CD14-positive monocyte (primary cell): ENCODE measurements at regions not wholly inside any gene's neighbourhood (a gene's known extent, or its start where the extent isn't known, plus 50 kb on each side); places are given as distances from the start of the nearest gene placed in this dataset.

ENCODE experiments used
- DNase-seq, 3 donors: peaks; one replicate each; pipeline ENCODE4 v3.0.0-alpha.2; 2011 to 2022
- H2AFZ ChIP-seq: 2 replicates; pipeline ENCODE4 v1.6.0; 2012; ENCODE audit warnings: mild to moderate bottlenecking, low read depth, low read length, inconsistent platforms; ENCODE audit not compliant: insufficient read depth, poor library complexity, severe bottlenecking
- H3K27ac ChIP-seq, 2 donors: 1 replicate in 1 of 2; 2 replicates in 1 of 2; pipeline ENCODE4 v1.5.1; 2012 to 2013; ENCODE audit warnings: low read length in 2 of 2, control low read depth in 1 of 2, inconsistent platforms in 1 of 2, low read depth in 1 of 2, mild to moderate bottlenecking in 1 of 2
- H3K27me3 ChIP-seq, 2 donors: one replicate each; pipeline versions ENCODE4 v1.6.0 to v1.6.1; 2011 to 2013; ENCODE audit warnings: low read length in 2 of 2; ENCODE audit not compliant: control insufficient read depth in 2 of 2, insufficient read depth in 2 of 2
- H3K36me3 ChIP-seq, 2 donors: replicated peaks in 1 of 2; 1 replicate in 1 of 2; 2 replicates in 1 of 2; pipeline versions ENCODE4 v1.5.1 to v1.6.1; 2012 to 2013; ENCODE audit warnings: low read length in 2 of 2, control low read depth in 1 of 2, inconsistent platforms in 1 of 2, mild to moderate bottlenecking in 1 of 2; ENCODE audit not compliant: insufficient read depth in 2 of 2, control insufficient read depth in 1 of 2
- H3K4me1 ChIP-seq, 2 donors: 1 replicate in 1 of 2; 2 replicates in 1 of 2; pipeline versions ENCODE4 v1.5.1 to v1.6.1; 2012 to 2013; ENCODE audit warnings: low read length in 2 of 2, control low read depth in 1 of 2, inconsistent platforms in 1 of 2, mild to moderate bottlenecking in 1 of 2, moderate library complexity in 1 of 2; ENCODE audit not compliant: insufficient read depth in 2 of 2, control insufficient read depth in 1 of 2
- H3K4me2 ChIP-seq: replicated peaks from 2 replicates; pipeline ENCODE3; 2012; ENCODE audit warnings: low read length, moderate library complexity, mild to moderate bottlenecking; ENCODE audit not compliant: poor library complexity, severe bottlenecking; ENCODE audit errors: extremely low read depth
- H3K4me3 ChIP-seq, 3 experiments: fragments of 200-600 bp in 1 of 3; sonication (generic) in 1 of 3; replicated peaks in 1 of 3; 1 replicate in 2 of 3; 2 replicates in 1 of 3; pipeline ENCODE4 v1.5.1; 2011 to 2013; ENCODE audit warnings: low read length in 3 of 3, mild to moderate bottlenecking in 3 of 3, control low read depth in 2 of 3, low read depth in 2 of 3, inconsistent platforms in 1 of 3, moderate library complexity in 1 of 3
- H3K79me2 ChIP-seq: 2 replicates; pipeline ENCODE4 v1.6.0; 2012; ENCODE audit warnings: mild to moderate bottlenecking, control low read depth, inconsistent platforms, low read length, moderate library complexity; ENCODE audit not compliant: insufficient read depth
- H3K9ac ChIP-seq: 2 replicates; pipeline ENCODE4 v1.6.0; 2017; ENCODE audit warnings: low read length, mild to moderate bottlenecking; ENCODE audit not compliant: insufficient read depth, poor library complexity, severe bottlenecking
- H3K9me3 ChIP-seq, 2 donors: replicated peaks in 1 of 2; 1 replicate in 1 of 2; 2 replicates in 1 of 2; pipeline versions ENCODE4 v1.5.1 to v1.6.1; 2012 to 2013; ENCODE audit warnings: low read length in 2 of 2, control low read depth in 1 of 2; ENCODE audit not compliant: control insufficient read depth in 1 of 2, insufficient read depth in 1 of 2
- H4K20me1 ChIP-seq: 2 replicates; pipeline ENCODE4 v1.6.0; 2012; ENCODE audit warnings: mild to moderate bottlenecking, low read length, control low read depth, moderate library complexity; ENCODE audit not compliant: insufficient read depth
- H3K27ac Mint-ChIP-seq, 7 donors: one replicate each; pipeline ENCODE4 v1.8.0; 2020; ENCODE audit warnings: mild to moderate bottlenecking in 7 of 7, mixed read lengths in 7 of 7, moderate library complexity in 6 of 7, inconsistent platforms in 2 of 7
- H3K27me3 Mint-ChIP-seq, 3 donors: one replicate each; pipeline ENCODE4 v1.8.0; 2021 to 2022; ENCODE audit warnings: low read depth in 3 of 3, mild to moderate bottlenecking in 3 of 3, mixed read lengths in 3 of 3, moderate library complexity in 3 of 3, inconsistent platforms in 1 of 3
- H3K36me3 Mint-ChIP-seq, 2 donors: one replicate each; pipeline ENCODE4 v1.8.0; 2020; ENCODE audit warnings: mixed read lengths in 2 of 2, inconsistent platforms in 1 of 2, mild to moderate bottlenecking in 1 of 2
- H3K4me1 Mint-ChIP-seq: one replicate; pipeline ENCODE4 v1.8.0; 2020; ENCODE audit warnings: mild to moderate bottlenecking, mixed read lengths
- H3K4me3 Mint-ChIP-seq, 2 donors: one replicate each; pipeline ENCODE4 v1.8.0; 2020; ENCODE audit warnings: mild to moderate bottlenecking in 2 of 2, mixed read lengths in 2 of 2, moderate library complexity in 1 of 2
- H3K9me3 Mint-ChIP-seq, 7 donors: one replicate each; pipeline ENCODE4 v1.8.0; 2020 to 2022; ENCODE audit warnings: mixed read lengths in 7 of 7, mild to moderate bottlenecking in 6 of 7, moderate library complexity in 6 of 7, inconsistent platforms in 2 of 7
- WGBS: methylation state at CpG from one replicate; pipeline ENCODE4 v1.1.5; 2013; ENCODE audit warnings: missing lambda C conversion rate; ENCODE audit not compliant: insufficient coverage; 5-methylcytosine and 5-hydroxymethylcytosine counted together
- intact Hi-C, 2 donors: fragments of 100-400 bp; cut with micrococcal nuclease; formaldehyde crosslinking; loops; one replicate each; pipeline versions ENCODE4 v1.15.0 to v1.15.1; 2023
- TF ChIP-seq, protein P1 (sequence below): fragments of 200-600 bp; IDR thresholded peaks from one replicate; pipeline ENCODE4 v1.8.0; 2022; ENCODE audit warnings: antibody characterized with exemption, mild to moderate bottlenecking

DNA sequence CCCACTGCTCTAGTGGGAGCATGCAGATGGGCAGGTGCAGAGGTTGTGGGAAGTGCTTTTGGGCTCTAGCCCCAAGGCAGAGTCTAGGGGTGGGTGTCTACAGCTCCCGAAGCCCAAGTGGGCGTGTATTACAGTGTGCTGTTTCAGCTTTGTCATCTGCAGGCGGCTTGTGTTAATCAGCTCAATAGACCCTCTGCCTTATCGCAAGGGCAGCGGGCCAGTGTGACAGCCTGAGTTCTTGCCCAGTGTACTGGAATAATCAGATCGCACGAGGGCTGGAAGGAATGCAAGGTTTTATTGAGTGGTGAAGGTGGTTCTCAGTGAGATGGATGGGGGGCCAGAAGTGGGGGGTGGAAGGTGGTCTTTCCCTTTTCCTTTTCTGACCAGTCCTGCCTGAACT is 529.4 kb upstream of the AMOT start:
- Histone ChIP-seq H3K36me3 (no peaks in the 10 kb centered on the region), H3K4me3 (no peak overlapping the region), H3K9ac (no peak overlapping the region), H3K27ac (no peak overlapping the region), H3K79me2 (no peaks in the 10 kb centered on the region), H2AFZ (no peak overlapping the region), H4K20me1 (no peaks in the 10 kb centered on the region), H3K27me3 (no peaks in the 10 kb centered on the region), H3K4me1 (no peaks in the 10 kb centered on the region), H3K9me3 (peaks cover 0 to 24% of the 10 kb centered on the region in 2 donors), H3K4me2 (no peak overlapping the region)
- Mint-ChIP-seq H3K27me3 (peaks cover 0 to 2% (median 0%) of the 10 kb centered on the region in 3 donors), H3K27ac (no peak overlapping the region), H3K4me1 (no peaks in the 10 kb centered on the region), H3K4me3 (no peak overlapping the region), H3K36me3 (no peaks in the 10 kb centered on the region), H3K9me3 (peaks cover 0 to 21% (median 4%) of the 10 kb centered on the region in 7 donors)
- DNase-seq: no peak
- TF ChIP-seq, protein P1, sequence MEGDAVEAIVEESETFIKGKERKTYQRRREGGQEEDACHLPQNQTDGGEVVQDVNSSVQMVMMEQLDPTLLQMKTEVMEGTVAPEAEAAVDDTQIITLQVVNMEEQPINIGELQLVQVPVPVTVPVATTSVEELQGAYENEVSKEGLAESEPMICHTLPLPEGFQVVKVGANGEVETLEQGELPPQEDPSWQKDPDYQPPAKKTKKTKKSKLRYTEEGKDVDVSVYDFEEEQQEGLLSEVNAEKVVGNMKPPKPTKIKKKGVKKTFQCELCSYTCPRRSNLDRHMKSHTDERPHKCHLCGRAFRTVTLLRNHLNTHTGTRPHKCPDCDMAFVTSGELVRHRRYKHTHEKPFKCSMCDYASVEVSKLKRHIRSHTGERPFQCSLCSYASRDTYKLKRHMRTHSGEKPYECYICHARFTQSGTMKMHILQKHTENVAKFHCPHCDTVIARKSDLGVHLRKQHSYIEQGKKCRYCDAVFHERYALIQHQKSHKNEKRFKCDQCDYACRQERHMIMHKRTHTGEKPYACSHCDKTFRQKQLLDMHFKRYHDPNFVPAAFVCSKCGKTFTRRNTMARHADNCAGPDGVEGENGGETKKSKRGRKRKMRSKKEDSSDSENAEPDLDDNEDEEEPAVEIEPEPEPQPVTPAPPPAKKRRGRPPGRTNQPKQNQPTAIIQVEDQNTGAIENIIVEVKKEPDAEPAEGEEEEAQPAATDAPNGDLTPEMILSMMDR: no peak
- intact Hi-C loops: no loop called here
- WGBS: 80% methylated on average over 1 of the region's 7 CpGs

DNA sequence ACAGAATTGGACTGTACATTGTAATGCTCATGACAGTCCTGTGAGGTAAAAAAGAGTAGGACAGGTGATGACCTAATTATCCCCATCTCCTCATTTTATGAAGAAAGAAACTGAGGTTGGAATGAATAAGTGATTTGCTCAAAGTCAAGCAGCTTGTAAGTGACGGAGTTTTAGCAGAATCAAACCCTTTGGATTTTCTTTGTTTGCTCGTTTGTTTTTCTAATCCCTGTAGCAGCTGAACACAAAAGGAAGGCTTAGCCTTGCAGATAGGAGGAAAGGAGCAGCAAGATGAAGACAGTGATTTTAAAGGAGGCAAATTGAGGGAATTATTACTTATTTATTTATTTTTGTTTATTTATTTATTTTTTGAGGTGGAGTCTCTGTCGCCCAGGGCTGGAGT is 528.4 kb upstream of the AMOT start:
- H3K4me1 ChIP-seq: no peaks in the 10 kb centered on the region
- no peak overlapping the region for H2AFZ ChIP-seq
- TF ChIP-seq, protein P1: no peak
- H3K9ac ChIP-seq: no peak overlapping the region
- H3K36me3 ChIP-seq: no peaks in the 10 kb centered on the region
- H3K79me2 ChIP-seq: no peaks in the 10 kb centered on the region
- Mint-ChIP-seq H3K4me3 (no peak overlapping the region), H3K36me3 (no peaks in the 10 kb centered on the region), H3K27me3 (peaks cover 0 to 2% (median 1%) of the 10 kb centered on the region in 3 donors), H3K27ac (no peak overlapping the region), H3K4me1 (no peaks in the 10 kb centered on the region), H3K9me3 (peaks cover 0 to 16% (median 4%) of the 10 kb centered on the region in 7 donors)
- WGBS: 90% methylated on average over 3 of the region's 3 CpGs
- H3K9me3 ChIP-seq: peaks cover 0 to 24% of the 10 kb centered on the region in 2 donors
- no peak overlapping the region for H3K4me3 ChIP-seq
- H4K20me1 ChIP-seq: no peaks in the 10 kb centered on the region
- DNase-seq: no peak
- H3K27ac ChIP-seq: no peak overlapping the region
- H3K27me3 ChIP-seq: no peaks in the 10 kb centered on the region
- intact Hi-C loops: no loop called here
- no peak overlapping the region for H3K4me2 ChIP-seq
